ENCODE measurements at regions not wholly inside any gene's neighbourhood (a gene's known extent, or its start where the extent isn't known, plus 50 kb on each side); places are given as distances from the start of the nearest gene placed in this dataset.
"Not testable (repeated sequence)": the region's sequence is repeated elsewhere in the genome, so short reads cannot be mapped to it uniquely, and the experiment has no call there.

- no peak for DNase-seq
These were observed 110.7 kb upstream of the P2RY1 start for GRCh38 chr3:152724270-152724669.

GRCh38 chr3:152728231-152728980 lies 106.5 kb upstream of the P2RY1 start:
- DNase-seq, result no peak

GRCh38 chr3:152729906-152730305 lies 105.0 kb upstream of the P2RY1 start:
- DNase-seq, result no peak

GRCh38 chr3:152731511-152731910 lies 103.4 kb upstream of the P2RY1 start:
- DNase-seq, result no peak

GRCh38 chr3:152733584-152734119 lies 101.3 kb upstream of the P2RY1 start:
- no peak for DNase-seq

GRCh38 chr3:152737021-152737908 lies 97.7 kb upstream of the P2RY1 start:
- DNase-seq, result no peak

- no peak for DNase-seq
These were observed 96.3 kb upstream of the P2RY1 start for GRCh38 chr3:152738656-152739055.

- no peak for DNase-seq
These were observed 92.3 kb upstream of the P2RY1 start for GRCh38 chr3:152742368-152743347.

GRCh38 chr3:152745646-152746045 lies 89.3 kb upstream of the P2RY1 start:
- no peak for DNase-seq

GRCh38 chr3:152754303-152754702 lies 80.6 kb upstream of the P2RY1 start:
- no peak for DNase-seq

GRCh38 chr3:152756807-152757206 lies 78.1 kb upstream of the P2RY1 start:
- DNase-seq, result no peak

GRCh38 chr3:152760024-152760563 lies 74.8 kb upstream of the P2RY1 start:
- DNase-seq, result no peak

GRCh38 chr3:152760591-152760990 lies 74.3 kb upstream of the P2RY1 start:
- DNase-seq, result no peak

- no peak for DNase-seq
These were observed 66.5 kb upstream of the P2RY1 start for GRCh38 chr3:152768478-152768877.

- DNase-seq, result no peak
These were observed 65.4 kb upstream of the P2RY1 start for GRCh38 chr3:152769523-152769922.

- no peak for DNase-seq
These were observed 64.6 kb upstream of the P2RY1 start for GRCh38 chr3:152770296-152770695.

- no peak for DNase-seq
These were observed 63.8 kb upstream of the P2RY1 start for GRCh38 chr3:152771120-152771519.

GRCh38 chr3:152772674-152773225 lies 62.2 kb upstream of the P2RY1 start:
- DNase-seq, result no peak

GRCh38 chr3:152773633-152774032 lies 61.3 kb upstream of the P2RY1 start:
- no peak for DNase-seq

GRCh38 chr3:152774230-152774629 lies 60.7 kb upstream of the P2RY1 start:
- DNase-seq, result not testable (repeated sequence)

GRCh38 chr3:152778022-152778421 lies 56.9 kb upstream of the P2RY1 start:
- DNase-seq, result no peak

- no peak for DNase-seq
These were observed 55.3 kb upstream of the P2RY1 start for GRCh38 chr3:152779653-152780052.

Measured in amniotic stem cell (primary cell).